Lung (tissue), 11 donors: ENCODE measurements at regions not wholly inside any gene's neighbourhood (a gene's known extent, or its start where the extent isn't known, plus 50 kb on each side); places are given as distances from the start of the nearest gene placed in this dataset.

Experiments used
- ATAC-seq: fragments of 200-7000 bp; cut with Tn5 transposase; one replicate; pipeline ENCODE4 v1.9.1; 2020; ENCODE audit warnings: moderate number of reproducible peaks; ENCODE audit not compliant: insufficient read depth, low FRiP score
- DNase-seq, 3 donors: peaks; one replicate each; pipeline ENCODE4 v3.0.0-alpha.2; 2013 to 2017
- H3K27ac ChIP-seq, 2 donors: one replicate each; pipeline ENCODE4 v1.5.1; 2013; ENCODE audit warnings: mild to moderate bottlenecking in 2 of 2, moderate library complexity in 2 of 2, control low read depth in 1 of 2, inconsistent platforms in 1 of 2, low read depth in 1 of 2, low read length in 1 of 2
- H3K27me3 ChIP-seq, 3 donors: one replicate each; pipeline ENCODE4 v1.5.1; 2013; ENCODE audit warnings: low read length in 2 of 3; ENCODE audit not compliant: control insufficient read depth in 3 of 3, insufficient read depth in 3 of 3
- H3K36me3 ChIP-seq, 4 donors: one replicate each; pipeline ENCODE4 v1.5.1; 2013; ENCODE audit warnings: low read length in 4 of 4, mild to moderate bottlenecking in 1 of 4, moderate library complexity in 1 of 4; ENCODE audit not compliant: control insufficient read depth in 4 of 4, insufficient read depth in 4 of 4
- H3K4me1 ChIP-seq, 5 donors: one replicate each; pipeline ENCODE4 v1.5.1; 2013; ENCODE audit warnings: low read length in 5 of 5, mild to moderate bottlenecking in 2 of 5, moderate library complexity in 1 of 5; ENCODE audit not compliant: control insufficient read depth in 5 of 5, insufficient read depth in 5 of 5
- H3K4me3 ChIP-seq: one replicate; pipeline ENCODE4 v1.5.1; 2013; ENCODE audit warnings: mild to moderate bottlenecking, control low read depth, moderate library complexity
- H3K9ac ChIP-seq, 2 donors: one replicate each; pipeline ENCODE4 v1.5.1; 2013; ENCODE audit warnings: low read length in 2 of 2, control low read depth in 1 of 2; ENCODE audit not compliant: insufficient read depth in 1 of 2
- H3K9me3 ChIP-seq, 4 donors: one replicate each; pipeline ENCODE4 v1.5.1; 2013; ENCODE audit warnings: low read length in 3 of 4, mild to moderate bottlenecking in 1 of 4, moderate library complexity in 1 of 4; ENCODE audit not compliant: control insufficient read depth in 4 of 4, insufficient read depth in 3 of 4
- WGBS, 2 donors: extraction: QIAGEN DNeasy Blood & Tissue Kit; methylation state at CpG; one replicate each; pipeline ENCODE4 v1.1.7; 2013; 5-methylcytosine and 5-hydroxymethylcytosine counted together
- TF ChIP-seq, protein P1 (sequence below): IDR thresholded peaks from 2 replicates; pipeline ENCODE4 v1.5.1; 2012; ENCODE audit warnings: mild to moderate bottlenecking; ENCODE audit errors: control extremely low read depth, extremely low read depth
- donor health status: control.
- donor health status: control.
- donor health status: Bipolar disorder and iron deficiency.
- donor health status: healthy.
- donor health status: DM: yes; HTN: yes; CAD: no.

GRCh38 chr4:136575146-136575545, 957.1 kb downstream of the PCDH18 start:
- H3K9ac ChIP-seq = no peak overlapping the region
- no peaks in the 10 kb centered on the region for H3K9me3 ChIP-seq
- ATAC-seq (no peak), DNase-seq (peak in 2 of 3 donors; percentile 37 to 50)
- no peak overlapping the region for H3K4me3 ChIP-seq
- no peak overlapping the region for H3K27ac ChIP-seq
- H3K4me1 ChIP-seq = peaks cover 0 to 17% (median 0%) of the 10 kb centered on the region in 5 donors
- H3K27me3 ChIP-seq = no peaks in the 10 kb centered on the region
- no peaks in the 10 kb centered on the region for H3K36me3 ChIP-seq
- TF ChIP-seq, protein P1, sequence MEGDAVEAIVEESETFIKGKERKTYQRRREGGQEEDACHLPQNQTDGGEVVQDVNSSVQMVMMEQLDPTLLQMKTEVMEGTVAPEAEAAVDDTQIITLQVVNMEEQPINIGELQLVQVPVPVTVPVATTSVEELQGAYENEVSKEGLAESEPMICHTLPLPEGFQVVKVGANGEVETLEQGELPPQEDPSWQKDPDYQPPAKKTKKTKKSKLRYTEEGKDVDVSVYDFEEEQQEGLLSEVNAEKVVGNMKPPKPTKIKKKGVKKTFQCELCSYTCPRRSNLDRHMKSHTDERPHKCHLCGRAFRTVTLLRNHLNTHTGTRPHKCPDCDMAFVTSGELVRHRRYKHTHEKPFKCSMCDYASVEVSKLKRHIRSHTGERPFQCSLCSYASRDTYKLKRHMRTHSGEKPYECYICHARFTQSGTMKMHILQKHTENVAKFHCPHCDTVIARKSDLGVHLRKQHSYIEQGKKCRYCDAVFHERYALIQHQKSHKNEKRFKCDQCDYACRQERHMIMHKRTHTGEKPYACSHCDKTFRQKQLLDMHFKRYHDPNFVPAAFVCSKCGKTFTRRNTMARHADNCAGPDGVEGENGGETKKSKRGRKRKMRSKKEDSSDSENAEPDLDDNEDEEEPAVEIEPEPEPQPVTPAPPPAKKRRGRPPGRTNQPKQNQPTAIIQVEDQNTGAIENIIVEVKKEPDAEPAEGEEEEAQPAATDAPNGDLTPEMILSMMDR = no peak

- no peaks in the 10 kb centered on the region for H3K27me3 ChIP-seq
- H3K27ac ChIP-seq = no peak overlapping the region
- DNase-seq (peak in 2 of 3 donors; percentile 62 to 76), ATAC-seq (no peak)
- H3K36me3 ChIP-seq = no peaks in the 10 kb centered on the region
- 58 to 66% methylated on average over 4 of the region's 4 CpGs for WGBS, 2 donors
- TF ChIP-seq, protein P1 = no peak
- no peaks in the 10 kb centered on the region for H3K9me3 ChIP-seq
- no peak overlapping the region for H3K9ac ChIP-seq
- H3K4me3 ChIP-seq = no peak overlapping the region
- peaks cover 0 to 17% (median 0%) of the 10 kb centered on the region in 5 donors for H3K4me1 ChIP-seq
Measured at GRCh38 chr4:136573460-136573859, 958.8 kb downstream of the PCDH18 start.

DNA sequence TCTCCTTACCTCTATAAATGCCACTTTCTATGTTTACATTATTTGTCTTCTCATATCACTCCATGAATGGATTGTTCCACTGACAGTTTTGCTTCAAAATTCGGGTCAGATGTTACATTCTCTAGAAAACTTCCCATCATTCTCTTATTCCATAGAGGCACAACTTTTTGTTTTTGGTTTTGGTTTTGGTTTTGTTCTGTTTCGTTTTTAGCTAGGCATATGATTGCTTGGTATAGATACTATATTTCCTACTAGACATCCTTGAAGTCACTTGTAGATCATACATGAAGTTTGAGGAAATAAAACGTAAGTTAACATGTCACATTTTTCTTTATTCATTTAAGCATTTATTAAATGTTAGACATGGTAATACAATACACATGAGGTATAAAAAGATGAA, 961.0 kb downstream of the PCDH18 start:
- Histone ChIP-seq H3K27me3 (no peaks in the 10 kb centered on the region), H3K9me3 (no peaks in the 10 kb centered on the region), H3K9ac (no peak overlapping the region), H3K27ac (no peak overlapping the region), H3K4me3 (no peak overlapping the region), H3K4me1 (peaks cover 0 to 17% (median 0%) of the 10 kb centered on the region in 5 donors), H3K36me3 (no peaks in the 10 kb centered on the region)
- TF ChIP-seq, protein P1 = no peak
- ATAC-seq = no peak
- 60 to 70% methylated on average over 3 of the region's 3 CpGs for WGBS, 2 donors
- DNase-seq = no peak

- WGBS, 2 donors = 68 to 71% methylated on average over 1 of the region's 1 CpG
- no peaks in the 10 kb centered on the region for H3K4me1 ChIP-seq
- no peak overlapping the region for H3K27ac ChIP-seq
- no peaks in the 10 kb centered on the region for H3K27me3 ChIP-seq
- ATAC-seq = no peak
- TF ChIP-seq, protein P1 = no peak
- peaks cover 0 to 2% (median 0%) of the 10 kb centered on the region in 4 donors for H3K9me3 ChIP-seq
- H3K4me3 ChIP-seq = no peak overlapping the region
- no peak overlapping the region for H3K9ac ChIP-seq
- peak in 2 of 3 donors; percentile 39 to 58 for DNase-seq
- H3K36me3 ChIP-seq = no peaks in the 10 kb centered on the region
Measured at GRCh38 chr4:136562834-136563233, 969.5 kb downstream of the PCDH18 start.
